ACHN (cell line): ENCODE measurements at regions not wholly inside any gene's neighbourhood (a gene's known extent, or its start where the extent isn't known, plus 50 kb on each side); places are given as distances from the start of the nearest gene placed in this dataset.
"Not testable (repeated sequence)": the region's sequence is repeated elsewhere in the genome, so short reads cannot be mapped to it uniquely, and the experiment has no call there.

Source experiments
- DNase-seq: peaks from one replicate; pipeline ENCODE4 v3.0.0-alpha.2; 2015
- in situ Hi-C: cut with HindIII; loops from 2 replicates; pipeline ENCODE4 v1.10.0; 2017; ENCODE audit warnings: low sequenced_read_pairs, low pct_ligation_motif_present, low pct_unique_long_range_greater_than_20kb

DNA sequence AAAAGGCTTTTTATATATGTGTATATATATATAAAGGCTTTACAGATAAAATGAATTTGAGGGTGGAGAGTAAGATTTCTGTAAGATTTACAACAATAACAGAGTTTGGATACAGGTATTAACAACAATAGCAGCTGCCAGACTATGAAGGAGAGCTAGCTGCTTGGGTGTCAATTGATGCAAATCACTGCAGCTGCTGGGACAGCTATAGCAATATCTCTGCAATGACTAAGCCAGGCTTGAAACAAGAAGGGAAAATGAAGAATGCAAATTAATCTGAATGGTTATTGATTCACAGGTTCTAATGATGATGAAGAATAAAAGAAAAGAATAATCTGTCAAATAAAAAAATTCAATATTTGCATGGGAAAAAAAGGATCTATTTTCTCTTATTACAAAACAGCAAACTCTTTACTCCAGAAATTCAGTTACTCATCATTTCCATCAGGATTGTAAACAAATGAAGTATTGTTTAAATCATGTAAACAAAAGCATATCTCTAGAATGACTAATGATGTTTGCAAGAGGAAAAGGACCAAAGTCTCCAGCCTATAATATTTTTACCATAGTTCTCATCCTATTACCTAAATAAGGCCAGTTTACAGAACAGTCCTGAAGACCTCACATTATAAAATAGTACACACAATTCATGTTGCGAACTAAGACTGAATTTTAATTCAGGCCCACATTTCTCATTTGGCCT lies 219.0 kb downstream of the HTR1A start:
- DNase-seq: no peak
- in situ Hi-C loops: no loop called here

DNA sequence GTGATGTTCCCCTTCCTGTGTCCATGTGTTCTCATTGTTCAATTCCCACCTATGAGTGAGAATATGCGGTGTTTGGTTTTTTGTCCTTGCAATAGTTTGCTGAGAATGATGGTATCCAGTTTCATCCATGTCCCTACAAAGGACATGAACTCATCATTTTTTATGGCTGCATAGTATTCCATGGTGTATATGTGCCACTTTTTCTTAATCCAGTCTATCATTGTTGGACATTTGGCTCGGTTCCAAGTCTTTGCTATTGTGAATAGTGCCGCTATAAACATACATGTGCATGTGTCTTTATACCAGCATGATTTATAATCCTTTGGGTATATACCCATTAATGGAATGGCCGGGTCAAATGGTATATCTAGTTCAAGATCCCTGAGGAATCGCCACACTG lies 229.4 kb downstream of the HTR1A start:
- in situ Hi-C loops, DNase-seq: not testable (repeated sequence)

DNA sequence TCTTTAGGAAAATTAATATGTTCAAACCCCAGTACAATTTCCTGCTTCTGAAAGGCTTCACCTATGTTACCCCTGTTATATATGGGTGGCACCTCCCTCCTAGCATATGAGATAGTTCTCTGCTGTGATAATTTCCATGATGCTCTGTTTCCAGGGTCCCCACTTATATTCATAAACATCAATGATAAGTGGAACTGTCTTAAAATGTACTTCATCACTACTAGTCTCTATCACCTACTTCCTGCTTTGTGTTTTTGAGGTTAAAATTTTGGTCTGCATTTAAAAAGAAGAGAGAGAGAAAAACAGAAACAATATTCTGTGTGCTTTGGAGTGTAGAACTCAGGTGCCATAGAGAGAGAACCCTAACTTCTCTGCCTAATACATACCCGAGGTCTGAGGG lies 234.7 kb downstream of the HTR1A start:
- no peak for DNase-seq
- in situ Hi-C loops: no loop called here

DNA sequence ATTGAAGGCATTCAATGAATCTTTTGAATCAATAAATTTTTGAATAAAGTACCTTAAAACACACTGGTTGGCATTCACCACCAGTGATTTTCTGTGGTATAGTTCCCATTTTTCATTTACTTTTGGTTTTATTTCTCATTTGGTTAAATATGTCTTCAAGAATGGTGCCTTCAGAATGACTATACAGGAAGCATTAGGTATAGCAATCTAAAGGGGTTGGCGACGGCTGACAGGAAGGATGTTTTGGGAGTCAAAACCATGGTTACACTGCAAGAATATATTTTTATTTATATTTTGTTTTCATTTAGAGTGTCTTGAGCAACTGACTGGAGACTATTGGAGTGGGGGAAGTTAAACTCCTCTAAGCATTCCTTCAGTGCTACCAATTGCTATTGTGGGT lies 235.7 kb downstream of the HTR1A start:
- in situ Hi-C loops: no loop called here
- DNase-seq: no peak

DNA sequence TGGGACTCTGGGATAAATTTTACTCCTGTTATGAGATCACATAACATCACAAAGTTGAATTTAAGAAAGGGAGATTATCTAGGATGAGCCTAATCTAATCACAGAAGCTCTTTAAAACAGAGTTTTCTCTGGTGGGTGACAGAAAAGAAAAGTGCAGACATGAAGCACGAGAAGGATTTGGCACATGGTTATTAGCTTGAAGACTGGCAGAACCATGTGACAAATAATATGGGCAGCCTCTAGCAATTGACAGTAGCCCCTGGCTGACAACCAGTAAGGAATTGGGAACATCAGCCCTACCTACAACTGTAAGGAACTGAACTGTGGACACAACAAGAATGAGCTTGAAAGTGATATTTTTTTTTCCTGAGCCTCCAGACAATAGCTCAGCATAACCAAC lies 243.1 kb downstream of the HTR1A start:
- no peak for DNase-seq
- in situ Hi-C loops: no loop called here

DNA sequence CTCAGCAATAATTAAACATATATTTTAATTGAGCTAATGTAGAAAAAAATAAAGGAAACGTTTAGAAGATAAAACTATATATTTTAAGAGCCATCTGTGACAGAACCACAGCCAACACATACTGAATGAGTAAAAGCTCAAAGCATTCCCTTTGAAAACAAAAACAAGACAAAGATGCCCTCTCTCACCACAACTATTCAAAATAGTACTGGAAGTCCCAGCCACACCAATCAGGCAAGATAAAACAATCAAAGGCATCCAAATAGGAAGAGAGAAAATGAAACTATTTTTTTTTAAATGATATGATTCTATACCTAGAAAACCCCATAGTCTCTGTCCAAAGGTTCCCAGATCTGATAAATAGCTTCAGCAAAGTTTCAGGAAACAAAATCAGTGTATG lies 262.0 kb downstream of the HTR1A start:
- in situ Hi-C loops: no loop called here
- DNase-seq: no peak

DNA sequence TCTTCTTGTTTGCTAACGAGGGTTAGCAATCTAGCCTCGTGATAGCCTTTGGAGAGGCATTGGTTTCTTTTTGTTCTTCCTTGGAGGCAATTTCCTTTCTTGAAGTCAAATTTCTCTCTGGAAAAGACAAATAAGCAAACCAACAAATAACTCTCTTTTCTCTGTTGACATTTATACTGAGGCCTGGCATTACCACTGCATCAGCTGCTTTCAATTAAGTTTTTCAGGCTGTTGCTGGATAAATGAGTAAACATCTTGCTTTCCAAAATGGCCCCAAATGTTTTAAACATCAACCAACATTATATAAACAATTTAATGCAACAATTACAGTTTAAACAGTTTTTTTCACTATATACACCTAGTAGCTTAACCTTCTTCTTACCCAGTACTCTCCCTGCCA lies 264.4 kb downstream of the HTR1A start:
- in situ Hi-C loops: no loop called here
- DNase-seq: no peak

DNA sequence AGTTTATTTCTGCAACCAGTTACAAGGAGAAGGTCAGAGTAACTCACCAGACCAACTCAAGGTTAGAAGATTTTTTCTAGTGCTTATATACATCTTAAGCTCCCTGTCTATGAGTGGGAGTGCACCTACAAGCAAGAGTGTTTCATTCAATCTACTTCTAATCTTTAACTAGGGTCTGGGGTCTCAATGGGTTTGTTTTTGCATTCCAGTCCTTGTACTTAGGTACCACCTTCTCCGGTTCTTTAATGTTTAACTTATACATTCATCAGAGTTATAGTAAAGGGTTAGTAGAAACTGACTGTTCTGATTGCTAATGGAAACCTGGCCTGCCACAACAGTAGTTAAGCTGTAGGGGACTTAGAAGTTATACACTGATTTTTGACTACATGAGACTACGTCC lies 271.7 kb downstream of the HTR1A start:
- DNase-seq: no peak
- in situ Hi-C loops: no loop called here

DNA sequence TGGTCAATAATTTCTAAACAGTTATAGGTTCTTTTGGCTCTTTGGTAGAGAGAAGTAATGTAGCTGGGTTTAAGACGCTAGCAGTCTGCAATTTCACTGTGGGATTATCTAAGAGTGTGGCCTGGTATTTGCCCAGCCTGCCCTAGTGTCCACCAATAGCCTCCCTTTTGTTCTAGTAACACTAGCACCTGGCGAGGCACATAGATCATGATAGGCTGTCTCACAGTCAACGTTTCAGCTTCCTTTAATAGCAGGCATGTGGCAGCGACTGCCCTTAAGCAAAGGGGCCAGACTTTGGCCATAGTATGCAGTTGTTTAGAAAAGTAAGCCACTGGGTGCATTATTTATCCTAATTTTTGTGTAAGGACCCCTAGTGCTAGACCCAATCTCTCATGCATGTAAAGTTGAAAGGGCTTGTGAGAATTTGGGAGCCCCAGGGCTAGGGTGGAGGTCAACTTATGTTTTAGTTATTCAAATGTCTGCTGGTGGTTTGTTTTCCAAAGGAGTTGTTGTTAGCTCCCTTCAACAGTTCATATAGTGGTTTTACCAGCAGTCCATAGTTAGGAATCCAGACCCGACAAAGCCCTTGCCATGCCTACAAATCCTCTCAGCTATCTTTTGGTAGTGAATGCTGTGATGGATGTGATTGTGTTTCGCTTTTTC lies 274.3 kb downstream of the HTR1A start:
- no peak for DNase-seq
- in situ Hi-C loops: no loop called here

DNA sequence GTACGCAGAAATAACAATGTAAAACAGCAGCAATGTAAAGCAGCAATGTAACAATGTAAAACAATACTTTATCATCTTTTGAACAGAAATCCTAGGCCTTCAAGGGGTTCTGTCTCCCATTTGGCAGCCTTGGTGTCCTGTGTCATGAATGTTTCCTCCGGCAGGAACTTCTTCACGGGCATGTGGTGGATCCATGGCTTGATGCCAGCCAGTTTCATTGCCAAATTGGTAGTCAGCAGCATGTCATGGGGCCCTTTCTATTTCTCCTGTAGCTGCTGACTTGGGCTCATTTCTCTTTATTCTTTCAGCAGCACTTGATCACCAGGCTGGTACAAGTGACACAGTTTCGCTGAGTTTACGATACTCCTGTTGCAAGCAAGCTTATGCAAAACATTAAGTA lies 275.3 kb downstream of the HTR1A start:
- no peak for DNase-seq
- in situ Hi-C loops: no loop called here

DNA sequence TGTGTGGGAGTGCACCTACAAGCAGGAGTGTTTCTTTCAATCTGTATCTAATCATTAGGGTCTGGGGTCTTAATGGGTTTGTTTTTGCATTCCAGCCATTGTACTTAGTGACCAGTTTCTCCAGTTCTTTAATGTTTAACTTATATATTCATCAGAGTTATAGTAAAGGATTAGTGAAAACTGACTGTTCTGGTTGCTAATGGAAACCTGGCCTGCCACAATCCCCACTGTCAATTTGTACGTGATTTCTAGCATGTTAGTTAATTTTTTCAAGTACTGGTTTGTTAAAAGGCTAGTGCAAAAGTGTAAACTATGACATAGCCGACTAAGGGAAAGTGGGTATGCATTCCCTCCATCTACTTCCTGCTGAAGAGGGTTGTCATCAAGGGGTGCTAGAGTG lies 276.1 kb downstream of the HTR1A start:
- in situ Hi-C loops: no loop called here
- no peak for DNase-seq

DNA sequence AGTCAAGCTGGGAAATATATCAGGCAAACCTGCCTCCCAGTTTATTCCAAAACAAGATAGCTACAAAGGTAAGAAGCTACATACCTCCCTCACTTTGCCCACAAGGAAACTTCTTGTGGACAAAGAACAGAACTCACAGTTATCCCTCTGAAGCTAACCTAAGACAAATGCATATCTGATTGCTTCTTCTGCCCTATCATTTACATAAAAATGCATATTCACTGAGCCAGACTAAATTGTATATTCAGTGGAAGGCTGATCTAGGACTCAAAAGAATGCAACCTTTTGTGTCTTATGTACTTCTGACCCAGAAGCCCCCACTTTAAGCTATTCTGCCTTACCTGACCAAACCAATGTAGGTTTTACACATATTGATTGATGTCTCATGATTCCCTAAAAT lies 276.8 kb downstream of the HTR1A start:
- DNase-seq: no peak
- in situ Hi-C loops: no loop called here

DNA sequence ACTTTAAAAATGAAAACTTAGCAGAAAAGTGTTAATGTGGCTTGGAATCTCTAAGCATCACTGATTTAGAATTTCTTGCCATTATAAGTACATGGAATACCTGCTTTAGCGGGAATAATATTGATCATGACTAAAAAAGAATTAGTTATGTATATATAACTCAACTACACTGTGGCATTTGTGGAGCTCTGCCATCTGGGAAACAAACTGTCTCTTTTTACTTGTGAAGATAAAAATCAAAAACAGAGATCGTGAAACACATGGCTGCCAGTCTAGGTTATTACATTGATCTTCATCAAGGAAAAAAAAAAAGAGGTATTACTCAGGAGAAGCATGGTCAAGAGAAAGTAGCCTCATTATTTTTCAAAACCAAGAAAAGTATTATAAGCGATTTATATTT lies 287.4 kb downstream of the HTR1A start:
- in situ Hi-C loops: no loop called here
- DNase-seq: no peak

DNA sequence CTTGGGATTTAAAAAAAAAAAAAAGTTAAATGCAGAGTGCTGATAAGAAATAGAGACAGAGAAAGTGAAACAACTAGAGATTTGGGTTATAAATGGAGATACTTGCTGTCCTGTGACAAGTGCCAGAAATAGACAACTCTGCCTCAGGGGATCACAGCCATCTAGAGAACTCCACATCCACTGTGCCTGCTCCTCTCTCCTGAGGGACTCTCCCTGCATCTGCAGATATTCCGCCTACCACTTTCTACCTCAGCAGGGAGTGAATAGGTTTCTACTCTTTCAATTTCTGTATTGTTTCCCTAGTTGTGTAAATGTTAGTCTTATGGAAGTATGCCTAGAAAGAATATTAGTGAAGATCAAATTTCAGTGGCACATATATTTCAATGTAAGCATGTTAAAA lies 307.2 kb downstream of the HTR1A start:
- no peak for DNase-seq

DNA sequence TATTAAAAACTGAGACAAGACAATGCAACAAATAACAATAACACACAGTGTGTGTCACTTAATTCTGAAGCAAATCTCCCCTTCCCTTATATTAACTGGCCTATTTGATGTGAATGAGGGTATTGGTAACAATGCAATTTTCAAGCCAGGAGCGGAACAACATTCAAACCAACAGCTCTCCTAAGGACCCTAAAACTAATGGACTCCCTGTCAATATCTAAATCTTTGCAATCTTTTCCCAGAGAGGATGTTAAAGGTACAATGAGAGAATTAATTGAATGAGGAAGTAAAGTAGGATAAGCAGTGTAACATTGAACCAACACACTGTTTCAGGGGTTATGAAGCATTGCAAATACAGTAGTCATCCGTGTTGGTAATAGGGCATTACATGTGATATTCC lies 311.7 kb downstream of the HTR1A start:
- in situ Hi-C loops: no loop called here
- DNase-seq: no peak

More for the DNA sequence above, 307.2 kb downstream of the HTR1A start:
- in situ Hi-C loops: no loop called here

DNA sequence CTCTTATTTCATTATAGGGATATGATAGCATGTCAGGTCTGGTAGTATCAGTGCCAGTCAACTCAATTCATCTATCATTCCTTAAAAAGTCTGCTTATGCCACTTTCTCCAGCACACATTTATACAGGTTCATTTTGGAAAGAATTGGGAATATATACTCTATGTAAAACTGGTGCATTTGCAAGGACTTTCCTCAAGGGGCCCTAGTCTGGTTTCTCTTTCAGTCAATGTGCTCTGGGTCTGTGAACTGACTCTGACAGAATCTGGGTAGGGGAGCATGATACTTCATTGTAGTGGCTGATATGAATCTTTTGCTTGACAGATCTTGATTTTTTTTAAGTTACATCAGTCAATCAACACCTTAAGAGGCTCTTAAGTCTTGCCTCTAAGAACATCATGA lies 313.9 kb downstream of the HTR1A start:
- in situ Hi-C loops: no loop called here
- no peak for DNase-seq

DNA sequence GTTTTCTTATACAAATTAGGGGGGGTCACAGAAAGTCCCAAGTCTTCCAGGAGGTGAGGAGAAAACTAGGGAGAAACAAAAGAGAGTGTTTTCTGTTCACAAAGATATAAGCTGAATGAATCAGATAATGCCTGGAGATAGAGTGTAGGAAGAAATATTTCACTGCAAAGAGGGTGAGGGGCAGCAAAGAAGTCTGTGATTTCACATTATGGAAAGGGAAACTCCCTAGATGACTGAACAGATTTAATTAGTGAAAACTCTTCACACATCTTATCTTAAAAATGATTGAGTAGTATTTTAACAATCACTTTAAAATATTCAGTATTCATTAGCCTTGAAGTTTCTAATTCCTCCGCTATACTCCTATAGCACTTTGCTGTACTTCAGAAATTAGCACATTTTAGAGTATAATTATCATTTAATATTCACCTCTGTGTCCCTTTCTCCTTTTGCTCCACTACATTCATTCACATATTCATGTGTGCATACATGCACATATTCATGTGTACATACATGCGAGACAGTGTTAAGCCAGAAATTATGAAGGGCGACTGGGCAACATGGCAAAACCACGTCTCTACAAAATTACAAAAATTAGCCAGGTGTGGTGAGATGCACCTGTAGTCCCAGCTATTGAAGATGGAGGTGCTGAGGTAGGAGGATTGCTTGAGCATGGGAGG lies 332.2 kb downstream of the HTR1A start:
- in situ Hi-C loops: no loop called here
- DNase-seq: no peak

DNA sequence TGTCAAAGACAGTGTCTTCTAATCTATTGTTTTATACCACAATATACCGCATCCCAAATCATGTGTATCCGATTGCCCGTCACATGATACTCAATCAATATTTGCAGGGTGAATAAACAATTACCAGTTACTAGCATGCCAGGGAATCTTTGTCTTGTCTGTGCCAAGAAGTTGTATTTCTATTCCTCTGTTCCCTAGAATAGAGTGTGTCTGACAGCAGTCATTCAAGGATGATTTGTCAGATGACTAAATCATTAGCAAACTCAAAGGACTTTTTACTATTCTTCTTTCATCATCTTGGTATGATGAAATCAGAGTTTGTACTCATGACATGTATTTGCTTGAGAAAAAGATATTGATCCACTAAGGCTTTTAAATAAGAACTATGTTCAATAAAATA lies 348.8 kb downstream of the HTR1A start:
- DNase-seq: no peak
- in situ Hi-C loops: no loop called here

DNA sequence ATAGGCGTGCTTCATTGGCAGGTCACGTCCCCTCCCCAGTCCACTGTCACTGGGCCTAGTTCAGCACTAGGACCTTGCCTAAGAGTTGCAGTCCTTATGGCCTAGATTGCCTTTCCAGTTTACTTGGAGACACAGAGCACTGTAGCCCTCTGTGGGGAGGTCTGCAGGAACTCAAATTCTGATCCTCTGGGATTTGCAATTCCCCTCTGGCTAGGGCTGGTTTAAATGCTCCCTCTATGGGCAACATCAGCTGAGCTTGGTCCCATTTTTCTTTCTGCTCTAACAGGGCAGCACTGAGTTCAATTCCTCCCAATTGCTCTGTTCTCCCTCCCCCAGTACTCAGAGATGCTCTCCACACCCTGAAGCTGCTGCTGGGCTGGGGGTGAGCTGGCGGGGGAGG lies 358.2 kb downstream of the HTR1A start:
- in situ Hi-C loops: no loop called here
- DNase-seq: no peak

DNA sequence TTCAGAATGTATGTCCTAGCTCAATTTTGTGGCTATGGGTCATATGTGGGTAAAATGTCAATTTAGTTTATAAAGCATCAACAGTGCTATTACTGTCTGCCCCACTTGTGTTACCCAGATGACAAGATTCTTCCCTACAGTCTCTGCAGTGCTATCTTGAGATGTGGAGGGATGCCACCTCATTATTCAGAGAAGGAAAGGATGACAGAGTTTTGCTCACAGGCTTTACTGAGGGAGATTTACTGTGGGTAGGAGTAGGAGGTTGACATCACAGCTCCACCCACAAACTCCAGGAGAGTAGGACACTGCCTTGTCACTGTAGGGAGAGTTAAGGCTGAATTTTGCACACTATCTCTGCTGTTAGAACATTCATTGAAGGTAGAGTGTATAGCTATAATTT lies 359.3 kb downstream of the HTR1A start:
- no peak for DNase-seq
- in situ Hi-C loops: no loop called here
